Activated T-cell treated with anti-CD3 and anti-CD28 coated beads, Interleukin-2, amount 50 U/mL, for 24 hours (primary cell): ENCODE measurements at regions not wholly inside any gene's neighbourhood (a gene's known extent, or its start where the extent isn't known, plus 50 kb on each side); places are given as distances from the start of the nearest gene placed in this dataset.

Experiments used
- DNase-seq: peaks from one replicate; pipeline ENCODE4 v3.0.0-alpha.2; 2020
- H3K27ac Mint-ChIP-seq: 2 replicates; pipeline ENCODE4 v1.8.0; 2020; ENCODE audit warnings: mild to moderate bottlenecking, mixed read lengths
- H3K27me3 Mint-ChIP-seq: 2 replicates; pipeline ENCODE4 v1.8.0; 2020; ENCODE audit warnings: mixed read lengths
- H3K36me3 Mint-ChIP-seq: 2 replicates; pipeline ENCODE4 v1.8.0; 2020; ENCODE audit warnings: low read depth, mixed read lengths
- H3K4me1 Mint-ChIP-seq: 2 replicates; pipeline ENCODE4 v1.8.0; 2020; ENCODE audit warnings: low read depth, mixed read lengths
- H3K4me3 Mint-ChIP-seq: 2 replicates; pipeline ENCODE4 v1.8.0; 2020; ENCODE audit warnings: mild to moderate bottlenecking, moderate library complexity, mixed read lengths
- H3K9me3 Mint-ChIP-seq: 2 replicates; pipeline ENCODE4 v1.8.0; 2020; ENCODE audit warnings: mixed read lengths

DNA sequence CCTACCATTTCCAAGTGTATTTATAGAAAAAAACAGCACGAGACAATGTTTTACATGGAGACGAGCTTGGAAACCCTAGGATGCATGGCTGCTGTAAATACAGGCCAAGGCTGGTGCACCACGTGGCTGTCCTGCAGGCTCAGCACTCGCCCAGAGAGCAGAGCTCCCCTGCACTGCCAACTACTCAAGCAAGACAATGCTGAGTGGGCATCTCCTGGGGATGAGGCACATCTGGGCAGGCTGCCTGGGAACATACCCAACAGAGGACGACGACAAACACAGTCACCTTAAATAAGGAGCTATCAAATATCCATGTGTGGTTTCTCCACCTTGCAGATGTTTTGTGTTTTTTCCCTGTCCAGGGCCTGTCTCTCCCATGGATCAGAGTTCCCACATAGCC lies 128.3 kb upstream of the PRMT8 start:
- no peaks in the 10 kb centered on the region for H3K9me3 Mint-ChIP-seq
- no peak for DNase-seq
- H3K4me3 Mint-ChIP-seq = no peak overlapping the region
- peaks cover 27% of the 10 kb centered on the region for H3K27me3 Mint-ChIP-seq
- no peaks in the 10 kb centered on the region for H3K36me3 Mint-ChIP-seq
- no peak overlapping the region for H3K27ac Mint-ChIP-seq
- peaks cover 4% of the 10 kb centered on the region for H3K4me1 Mint-ChIP-seq

DNA sequence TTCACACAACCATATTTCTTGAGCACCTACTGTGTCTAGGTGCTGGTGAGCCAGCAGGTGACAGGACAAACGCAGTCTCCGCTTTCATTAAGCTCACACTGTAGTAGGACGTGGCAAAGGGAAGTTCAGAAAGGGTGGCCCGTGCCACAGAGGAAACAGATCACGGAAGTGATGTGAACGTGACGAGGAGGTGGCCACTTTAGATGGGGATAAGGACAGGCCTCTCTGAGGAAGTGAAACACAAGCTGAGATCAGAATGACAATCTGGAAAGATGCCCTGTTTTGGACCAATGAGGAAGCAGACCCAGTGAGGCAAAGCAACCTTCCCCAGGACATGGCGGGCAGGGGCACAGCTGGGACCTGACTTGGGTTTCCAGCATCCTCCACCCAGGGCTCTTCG lies 127.4 kb upstream of the PRMT8 start:
- no peaks in the 10 kb centered on the region for H3K9me3 Mint-ChIP-seq
- H3K27ac Mint-ChIP-seq = no peak overlapping the region
- H3K4me1 Mint-ChIP-seq = peaks cover 4% of the 10 kb centered on the region
- H3K27me3 Mint-ChIP-seq = peaks cover 27% of the 10 kb centered on the region
- no peak overlapping the region for H3K4me3 Mint-ChIP-seq
- no peak for DNase-seq
- no peaks in the 10 kb centered on the region for H3K36me3 Mint-ChIP-seq

DNA sequence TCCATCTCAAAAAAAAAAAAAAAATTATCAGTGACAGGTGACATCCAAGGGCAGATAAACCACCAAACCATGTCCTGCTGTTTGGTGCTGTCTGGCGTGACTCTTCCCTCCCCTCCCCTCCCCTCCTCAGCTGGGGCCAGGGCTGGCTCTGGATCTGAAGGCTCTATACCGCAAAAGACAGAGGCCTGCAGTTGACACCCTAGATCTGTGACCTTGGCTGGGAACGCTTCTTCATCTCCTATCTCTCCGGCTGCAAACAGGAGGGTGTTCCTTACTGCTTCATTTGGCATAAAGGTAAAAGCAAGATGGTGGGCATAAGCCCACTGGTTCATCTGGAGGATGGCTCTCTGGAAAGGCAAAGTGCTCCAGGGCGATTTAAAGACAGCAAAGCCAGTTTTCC lies 126.8 kb upstream of the PRMT8 start:
- H3K4me3 Mint-ChIP-seq = no peak overlapping the region
- H3K36me3 Mint-ChIP-seq = no peaks in the 10 kb centered on the region
- no peaks in the 10 kb centered on the region for H3K9me3 Mint-ChIP-seq
- DNase-seq = no peak
- H3K27me3 Mint-ChIP-seq = peaks cover 27% of the 10 kb centered on the region
- peaks cover 4% of the 10 kb centered on the region for H3K4me1 Mint-ChIP-seq
- no peak overlapping the region for H3K27ac Mint-ChIP-seq

DNA sequence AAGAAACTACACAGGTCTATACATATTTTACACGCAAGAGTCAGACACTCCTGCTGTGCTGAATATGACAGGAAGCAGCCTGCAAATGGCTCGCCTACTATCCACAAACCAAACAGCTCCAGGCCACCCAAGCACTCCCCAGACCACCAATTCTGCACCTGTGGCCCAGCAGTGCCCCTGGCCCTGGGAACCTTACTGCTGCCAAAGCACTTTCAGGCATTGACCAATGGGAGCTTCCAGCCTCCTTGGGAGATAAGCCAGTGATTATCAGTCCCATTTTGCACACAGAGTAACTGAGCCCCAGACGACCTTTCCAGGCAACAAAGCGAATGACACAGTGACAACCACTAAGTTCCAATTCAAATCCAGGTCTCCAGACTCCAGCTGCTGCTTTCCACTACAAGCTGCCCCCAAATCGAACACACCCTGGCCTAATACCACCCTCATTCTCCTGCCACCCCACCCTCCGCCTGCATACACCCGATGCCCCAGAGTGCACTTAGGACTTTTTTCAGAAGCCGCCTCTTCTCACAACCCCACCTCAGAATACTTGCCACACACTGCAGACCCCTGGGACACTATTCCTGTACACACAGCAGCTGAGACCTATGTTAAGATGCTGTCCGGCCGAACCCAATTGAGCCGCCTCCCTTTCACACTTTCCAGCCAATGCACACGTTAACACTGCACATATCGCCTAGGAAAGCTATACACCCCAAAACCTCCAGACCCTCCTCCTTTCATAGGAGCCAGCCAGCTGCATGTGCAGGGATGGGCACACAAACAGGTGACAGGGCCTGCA lies 126.1 kb upstream of the PRMT8 start:
- H3K27me3 Mint-ChIP-seq = peaks cover 25% of the 10 kb centered on the region
- H3K4me1 Mint-ChIP-seq = peaks cover 4% of the 10 kb centered on the region
- H3K36me3 Mint-ChIP-seq = no peaks in the 10 kb centered on the region

DNA sequence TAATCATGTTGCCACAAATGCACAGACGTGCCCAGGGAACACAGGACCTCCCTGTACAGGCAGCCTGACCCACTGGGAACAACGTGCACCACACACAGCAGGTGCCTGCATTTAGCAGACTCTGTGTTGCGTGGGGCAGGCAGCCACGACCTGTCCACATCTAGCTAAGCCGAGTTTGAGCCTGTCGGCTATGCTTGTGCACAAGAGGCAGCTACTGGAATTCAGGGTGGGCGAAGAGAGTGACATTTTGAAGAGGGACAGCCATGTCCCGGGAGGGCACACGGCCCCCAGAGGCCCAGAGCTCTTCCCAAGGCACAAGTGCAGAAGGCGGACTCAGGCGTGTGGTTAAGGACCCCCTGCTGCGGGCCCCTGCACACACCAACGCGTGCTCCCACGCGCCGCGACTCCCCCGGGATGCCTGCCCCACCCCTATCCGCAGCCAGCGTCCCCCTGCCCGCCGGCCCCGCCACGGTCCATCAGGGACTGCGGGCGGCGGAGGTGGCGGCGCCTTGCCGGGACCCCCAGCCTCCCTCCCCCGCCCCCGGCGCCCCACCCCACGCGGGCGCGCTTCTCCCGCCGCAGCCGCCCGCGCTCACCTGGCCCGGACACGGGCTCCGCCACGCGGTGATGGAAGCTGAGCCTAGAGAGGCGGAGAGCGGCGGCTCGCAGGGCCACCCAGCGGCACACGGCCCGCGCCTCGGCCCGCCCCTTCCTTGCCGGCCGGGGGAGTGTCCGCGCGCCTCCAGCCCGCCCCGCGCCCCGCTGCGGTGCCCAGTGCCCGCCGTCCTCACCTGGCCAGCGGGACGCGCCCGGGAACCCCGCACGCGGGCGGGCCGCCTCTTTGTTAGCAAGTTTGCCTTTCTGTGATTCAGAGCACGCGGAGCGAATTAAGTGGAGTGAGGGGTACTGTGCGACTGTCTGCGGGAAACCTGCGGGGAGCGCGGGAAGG lies 125.3 kb upstream of the PRMT8 start:
- Mint-ChIP-seq H3K4me3 (no peak overlapping the region), H3K27me3 (peaks cover 24% of the 10 kb centered on the region), H3K9me3 (no peaks in the 10 kb centered on the region), H3K4me1 (peaks cover 4% of the 10 kb centered on the region), H3K27ac (no peak overlapping the region), H3K36me3 (no peaks in the 10 kb centered on the region)
- DNase-seq = no peak

More for the DNA sequence above, 126.1 kb upstream of the PRMT8 start:
- Mint-ChIP-seq H3K4me3 (no peak overlapping the region), H3K9me3 (no peaks in the 10 kb centered on the region), H3K27ac (no peak overlapping the region)
- DNase-seq = no peak

DNA sequence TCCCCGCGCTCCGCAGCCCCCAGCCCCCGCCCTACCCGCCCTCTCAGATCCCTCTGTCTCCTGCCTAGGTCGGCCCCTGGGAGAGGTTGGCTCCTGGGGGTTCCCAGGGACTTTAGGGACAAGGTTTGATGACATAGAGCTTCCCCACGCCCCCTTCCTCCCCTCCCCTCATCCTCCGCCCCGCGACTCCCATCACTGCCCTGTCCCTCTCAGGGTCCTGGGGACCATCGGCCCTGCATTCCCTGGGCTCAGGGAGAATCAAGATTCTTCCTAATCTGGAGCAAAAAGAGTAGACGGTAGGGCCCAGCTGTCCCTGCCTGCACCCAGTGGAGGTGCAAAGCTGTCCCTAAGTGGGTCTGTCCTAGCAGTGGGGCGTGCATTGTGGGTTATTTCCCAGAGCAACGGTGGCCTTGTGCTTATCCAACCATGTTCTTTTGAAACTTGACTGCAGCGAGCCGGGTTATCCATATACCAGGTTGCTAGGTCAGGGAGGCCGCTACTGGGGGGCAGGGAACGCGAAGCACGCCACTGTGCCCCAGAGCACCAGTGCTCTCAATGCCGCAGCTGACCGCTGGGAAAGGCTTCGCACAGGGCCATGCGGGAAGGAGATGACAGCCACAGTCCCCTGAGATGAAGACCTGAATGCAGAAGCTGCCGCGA lies 124.4 kb upstream of the PRMT8 start:
- Mint-ChIP-seq H3K4me3 (no peak overlapping the region), H3K4me1 (peaks cover 4% of the 10 kb centered on the region), H3K27ac (no peak overlapping the region), H3K27me3 (peaks cover 24% of the 10 kb centered on the region), H3K9me3 (no peaks in the 10 kb centered on the region), H3K36me3 (no peaks in the 10 kb centered on the region)
- no peak for DNase-seq

DNA sequence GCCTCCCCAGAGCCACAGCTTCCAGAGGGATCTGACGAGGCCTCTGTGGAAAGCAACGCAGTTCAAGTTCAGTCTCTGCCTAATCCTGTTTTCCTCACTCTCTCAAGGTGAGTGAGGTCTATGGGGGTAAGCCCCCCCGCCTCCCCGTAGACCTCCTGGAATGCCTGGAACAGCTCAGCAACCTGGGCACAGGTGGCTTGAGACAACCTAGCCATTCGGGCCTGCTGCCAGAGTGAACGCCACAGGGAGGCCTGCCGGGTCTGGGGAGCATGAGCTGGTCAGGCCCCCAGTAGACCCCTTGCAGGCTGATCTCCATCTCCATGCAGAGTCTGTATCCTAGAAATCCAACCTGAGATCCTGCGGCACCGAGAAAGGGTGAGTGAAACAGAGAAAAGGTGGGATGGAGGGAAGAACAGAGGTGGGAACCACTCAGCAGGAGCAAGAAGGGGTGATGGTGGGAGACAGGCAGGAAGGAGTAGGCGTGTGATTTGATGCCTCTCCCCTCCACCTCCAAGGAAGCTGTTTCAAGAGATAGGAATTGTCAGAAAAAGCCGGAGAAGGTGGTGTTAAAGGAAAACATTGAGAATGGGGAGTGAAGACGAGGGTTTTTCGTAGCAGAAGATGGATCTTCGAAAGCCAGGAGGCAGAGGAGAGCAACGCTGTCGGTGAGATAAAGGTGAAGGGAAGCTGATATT lies 123.1 kb upstream of the PRMT8 start:
- H3K27me3 Mint-ChIP-seq = peaks cover 26% of the 10 kb centered on the region
- peaks cover 4% of the 10 kb centered on the region for H3K4me1 Mint-ChIP-seq
- H3K27ac Mint-ChIP-seq = no peak overlapping the region
- DNase-seq = no peak
- no peaks in the 10 kb centered on the region for H3K9me3 Mint-ChIP-seq
- H3K36me3 Mint-ChIP-seq = no peaks in the 10 kb centered on the region
- H3K4me3 Mint-ChIP-seq = no peak overlapping the region

DNA sequence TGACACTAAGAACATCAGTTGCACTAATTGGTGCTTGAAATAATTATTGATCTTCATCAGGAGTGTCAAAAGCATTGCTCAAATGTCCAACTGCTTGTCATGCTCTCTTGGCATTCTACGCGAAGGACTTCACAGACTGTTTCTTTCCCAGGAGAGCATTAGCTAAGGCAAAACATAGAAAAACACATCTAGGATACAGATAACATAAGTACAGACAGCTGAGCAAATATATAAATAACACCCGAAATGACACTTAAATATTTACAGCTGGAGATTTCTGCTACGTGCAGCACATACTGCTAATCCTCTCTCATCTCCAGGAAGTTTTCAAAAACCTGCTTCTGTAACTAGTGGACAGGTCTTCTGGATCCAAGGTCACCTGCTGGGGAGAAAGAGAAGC lies 120.0 kb upstream of the PRMT8 start:
- no peaks in the 10 kb centered on the region for H3K4me1 Mint-ChIP-seq
- DNase-seq = no peak
- no peak overlapping the region for H3K27ac Mint-ChIP-seq
- H3K4me3 Mint-ChIP-seq = no peak overlapping the region
- peaks cover 2% of the 10 kb centered on the region for H3K27me3 Mint-ChIP-seq
- H3K36me3 Mint-ChIP-seq = no peaks in the 10 kb centered on the region
- H3K9me3 Mint-ChIP-seq = no peaks in the 10 kb centered on the region

DNA sequence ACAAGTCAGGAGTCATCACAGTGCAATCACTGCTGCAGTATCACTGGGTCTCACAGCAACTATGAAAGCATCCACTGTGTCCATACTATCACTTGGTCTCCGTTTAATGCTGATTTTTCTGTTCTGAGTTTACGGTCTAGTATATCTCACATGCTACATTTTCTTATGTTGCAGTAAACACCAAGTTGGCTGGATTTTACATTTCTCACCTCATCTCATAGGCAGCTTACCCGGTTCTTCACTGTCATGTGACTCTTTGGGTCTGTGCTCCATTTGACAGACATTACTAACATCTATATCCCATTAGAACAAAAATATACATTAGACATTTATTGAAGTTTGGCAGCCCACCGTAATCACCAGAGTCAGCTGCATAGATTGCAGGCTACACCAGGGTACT lies 115.7 kb upstream of the PRMT8 start:
- Mint-ChIP-seq H3K9me3 (no peaks in the 10 kb centered on the region), H3K27ac (no peak overlapping the region), H3K4me1 (no peaks in the 10 kb centered on the region), H3K36me3 (no peaks in the 10 kb centered on the region), H3K4me3 (no peak overlapping the region), H3K27me3 (peaks cover 13% of the 10 kb centered on the region)
- DNase-seq = no peak

DNA sequence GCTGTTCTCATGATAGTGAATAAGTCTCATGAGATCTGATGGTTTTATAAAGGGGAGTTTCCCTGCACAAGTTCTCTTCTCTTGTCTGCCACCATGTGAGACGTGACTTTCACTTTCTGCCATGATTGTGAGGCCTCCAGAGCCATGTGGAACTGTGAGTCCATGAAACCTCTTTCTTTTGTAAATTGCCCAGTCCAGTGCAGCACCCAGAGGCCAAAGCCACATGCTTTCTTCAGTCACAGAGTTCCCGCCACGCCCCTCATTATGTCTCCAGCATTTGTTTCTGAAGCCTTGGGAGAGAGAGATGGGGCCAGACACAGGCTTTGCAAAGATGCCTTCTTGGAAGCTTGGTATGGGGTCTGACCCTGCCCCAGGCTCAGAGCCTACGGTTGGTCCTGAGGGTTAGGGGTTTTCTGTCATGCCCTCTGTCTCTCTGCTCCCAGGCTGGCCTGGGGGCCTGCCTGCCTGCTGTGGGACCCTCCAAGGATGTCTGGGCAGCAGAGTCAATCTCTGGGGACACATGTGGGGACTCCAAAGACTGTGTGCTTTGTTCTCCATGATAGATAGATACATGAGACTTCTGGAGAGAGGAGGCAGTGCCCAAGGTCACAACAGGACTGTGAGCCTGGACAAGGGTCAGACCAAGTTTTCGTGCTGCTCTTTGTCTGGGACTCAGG lies 114.1 kb upstream of the PRMT8 start:
- Mint-ChIP-seq H3K9me3 (no peaks in the 10 kb centered on the region), H3K27me3 (peaks cover 26% of the 10 kb centered on the region), H3K4me3 (no peak overlapping the region), H3K36me3 (no peaks in the 10 kb centered on the region), H3K4me1 (no peaks in the 10 kb centered on the region), H3K27ac (no peak overlapping the region)
- DNase-seq = no peak

DNA sequence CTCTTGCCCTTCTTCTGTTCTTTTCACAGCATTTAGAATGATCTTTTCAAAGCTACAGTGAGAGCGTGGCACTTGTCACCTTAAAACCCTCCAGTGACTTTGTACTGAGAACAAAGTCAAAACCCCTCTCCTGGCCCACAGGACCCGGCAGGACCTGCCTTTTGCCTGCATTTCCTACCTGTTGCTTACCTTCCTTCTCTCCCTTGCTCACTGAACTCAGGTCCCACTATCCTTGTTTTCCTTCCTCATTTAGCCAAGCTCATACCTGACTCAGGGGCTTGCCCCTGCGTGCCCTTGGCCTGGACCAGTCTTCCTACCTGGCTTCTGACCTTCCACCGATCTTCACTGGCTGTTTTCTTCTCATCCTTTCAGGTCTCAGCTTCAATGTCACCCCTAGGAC lies 112.3 kb upstream of the PRMT8 start:
- H3K27ac Mint-ChIP-seq = no peak overlapping the region
- H3K27me3 Mint-ChIP-seq = peaks cover 27% of the 10 kb centered on the region
- no peaks in the 10 kb centered on the region for H3K4me1 Mint-ChIP-seq
- no peak overlapping the region for H3K4me3 Mint-ChIP-seq
- no peak for DNase-seq
- H3K36me3 Mint-ChIP-seq = no peaks in the 10 kb centered on the region
- no peaks in the 10 kb centered on the region for H3K9me3 Mint-ChIP-seq

DNA sequence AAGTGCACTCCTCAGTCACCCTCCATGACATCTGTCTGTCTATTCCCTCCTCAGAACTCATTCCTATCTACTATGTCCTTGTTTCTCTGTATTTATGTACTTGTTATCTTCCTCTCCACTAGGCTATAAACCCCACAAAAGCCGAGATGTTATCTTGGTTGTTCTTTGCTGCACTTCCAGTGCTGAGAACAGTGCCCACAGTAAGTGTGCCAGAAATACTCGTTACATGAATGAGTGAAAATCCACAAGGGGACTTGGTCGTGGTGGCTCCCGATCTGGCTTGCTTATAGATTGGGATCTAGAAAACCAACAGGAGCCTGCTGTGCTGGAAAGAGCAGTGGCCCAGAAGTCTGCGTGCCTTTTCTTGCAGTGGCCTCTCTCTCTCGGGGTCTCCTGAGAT lies 111.9 kb upstream of the PRMT8 start:
- H3K36me3 Mint-ChIP-seq = no peaks in the 10 kb centered on the region
- no peak overlapping the region for H3K4me3 Mint-ChIP-seq
- H3K27me3 Mint-ChIP-seq = peaks cover 30% of the 10 kb centered on the region
- no peaks in the 10 kb centered on the region for H3K9me3 Mint-ChIP-seq
- H3K27ac Mint-ChIP-seq = no peak overlapping the region
- H3K4me1 Mint-ChIP-seq = no peaks in the 10 kb centered on the region
- DNase-seq = no peak

DNA sequence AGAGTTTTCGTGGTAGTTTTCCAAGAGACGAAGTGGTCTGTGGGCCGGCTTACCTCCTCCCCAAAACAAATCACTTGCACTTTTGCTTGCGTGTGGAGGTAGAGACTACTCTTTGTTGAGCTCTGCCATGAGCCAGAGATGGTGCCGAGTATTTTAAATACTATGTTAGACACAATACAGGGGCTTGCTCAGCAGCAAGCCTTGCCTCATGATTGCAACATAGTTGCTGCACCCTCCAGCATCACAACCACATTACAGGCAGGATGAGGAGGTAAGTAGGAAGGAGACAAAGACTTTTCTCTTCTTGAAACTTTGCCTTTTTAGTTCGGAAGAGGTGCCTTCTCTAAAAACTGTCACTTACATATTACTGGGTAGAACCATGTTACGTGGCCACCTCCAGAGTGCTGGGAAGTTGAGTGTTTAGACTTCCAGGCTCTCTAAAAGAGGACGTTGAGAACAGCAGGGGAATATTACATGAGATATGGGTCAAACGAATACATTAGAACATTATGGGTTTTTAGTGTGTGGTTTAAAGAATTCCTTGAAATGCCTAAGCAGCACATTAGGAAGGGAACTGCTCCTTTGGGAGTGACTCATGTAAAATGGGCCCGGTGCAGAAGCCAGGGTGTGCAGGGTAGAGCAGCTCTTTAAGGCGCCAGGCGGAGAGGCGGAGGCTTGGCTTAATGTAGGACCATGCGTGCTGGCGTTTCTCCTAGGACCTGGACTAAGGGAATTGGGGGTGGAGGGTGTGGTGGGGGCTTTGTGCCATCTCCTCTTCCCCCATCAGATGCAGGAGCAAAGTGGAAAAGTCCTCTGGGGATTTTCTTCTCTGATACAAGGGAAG lies 110.6 kb upstream of the PRMT8 start:
- Mint-ChIP-seq H3K36me3 (no peaks in the 10 kb centered on the region), H3K27me3 (peaks cover 30% of the 10 kb centered on the region), H3K9me3 (no peaks in the 10 kb centered on the region), H3K4me1 (no peaks in the 10 kb centered on the region), H3K27ac (no peak overlapping the region), H3K4me3 (no peak overlapping the region)
- no peak for DNase-seq
